HepG2 (cell line): ENCODE measurements at regions not wholly inside any gene's neighbourhood (a gene's known extent, or its start where the extent isn't known, plus 50 kb on each side); places are given as distances from the start of the nearest gene placed in this dataset.

Experiments
- ATAC-seq: fragments of 200-7000 bp; cut with Tn5 transposase; 3 replicates; pipeline ENCODE4 v1.9.1; 2020; ENCODE audit warnings: mild to moderate bottlenecking, moderate library complexity
- BruUV-seq: library from RNA; stranded (reverse); fragments of 400-500 nt; replicated peaks from 2 replicates; lab custom pipeline; 2021; lab: Mats Ljungman, UMichigan
- CTCF ChIA-PET: fragments of 300-600 bp; formaldehyde crosslinking; extraction: SDS; loops from one replicate; lab custom pipeline; 2021; ENCODE audit warnings: low total read pairs, inconsistent platforms, low intra/inter-chr PET ratio; lab: Yijun Ruan, JAX
- POLR2A ChIA-PET: fragments of 350-600 bp; sonication (Branson Sonifier 250); formaldehyde crosslinking; loops from one replicate; lab custom pipeline; 2020; ENCODE audit warnings: antibody characterized with exemption, inconsistent platforms; lab: Yijun Ruan, JAX
- DNase-seq: peaks from one replicate; pipeline ENCODE4 v3.0.0-alpha.2; 2015; ENCODE audit warnings: low spot score
- FAIRE-seq: peaks from 3 replicates; lab custom pipeline; 2011; peaks lifted over from hg19 to GRCh38; lab: Jason Lieb, UNC
- H2AFZ ChIP-seq: one replicate; pipeline ENCODE4 v1.6.1; 2011; ENCODE audit warnings: low read length, inconsistent platforms
- H3K27ac ChIP-seq: fragments of 300-600 bp; 3 replicates; pipeline ENCODE4 v1.8.0; 2011; ENCODE audit warnings: mixed run types, mild to moderate bottlenecking, mixed read lengths, low read length, inconsistent platforms; ENCODE audit not compliant: insufficient read depth; ENCODE audit errors: extremely low read length
- H3K27me3 ChIP-seq, 2 experiments: fragments of 200-600 bp in 1 of 2; 2 replicates in 1 of 2; 3 replicates in 1 of 2; pipeline versions ENCODE4 v1.6.0 to v1.8.0; 2011; ENCODE audit warnings: low read length in 2 of 2, mild to moderate bottlenecking in 2 of 2, moderate library complexity in 2 of 2, inconsistent platforms in 1 of 2; ENCODE audit not compliant: insufficient read depth in 2 of 2, control insufficient read depth in 1 of 2
- H3K36me3 ChIP-seq, 2 experiments: fragments of 200-600 bp in 1 of 2; replicated peaks in 1 of 2; 2 replicates in 1 of 2; 3 replicates in 1 of 2; pipeline versions ENCODE4 v1.5.1 to v1.8.0; 2011; ENCODE audit warnings: low read length in 2 of 2, inconsistent platforms in 1 of 2; ENCODE audit not compliant: insufficient read depth in 2 of 2, control insufficient read depth in 1 of 2
- H3K4me1 ChIP-seq: 2 replicates; pipeline ENCODE4 v1.5.1; 2012; ENCODE audit warnings: low read length, inconsistent platforms; ENCODE audit not compliant: insufficient read depth
- H3K4me2 ChIP-seq: 2 replicates; pipeline ENCODE4 v1.6.0; 2011; ENCODE audit warnings: low read depth, low read length, inconsistent platforms
- H3K4me3 ChIP-seq, 3 experiments: fragments of 200-600 bp in 1 of 3; sonication (generic), shearing (Covaris generic) in 1 of 3; replicated peaks in 1 of 3; 2 replicates each; pipeline ENCODE4 v1.5.1; 2011 to 2016; ENCODE audit warnings: low read length in 3 of 3, inconsistent platforms in 2 of 3, low read depth in 2 of 3, mild to moderate bottlenecking in 2 of 3, control low read depth in 1 of 3, mixed read lengths in 1 of 3; ENCODE audit not compliant: insufficient read depth in 1 of 3
- H3K79me2 ChIP-seq: one replicate; pipeline ENCODE4 v1.6.1; 2011; ENCODE audit warnings: low read length, inconsistent platforms; ENCODE audit not compliant: insufficient read depth
- H3K9ac ChIP-seq: 2 replicates; pipeline ENCODE4 v1.6.0; 2011; ENCODE audit warnings: mild to moderate bottlenecking, low read depth, low read length, inconsistent platforms; ENCODE audit not compliant: insufficient read depth
- H3K9me3 ChIP-seq: 2 replicates; pipeline ENCODE4 v1.5.1; 2012; ENCODE audit warnings: mild to moderate bottlenecking, low read length
- H4K20me1 ChIP-seq: 2 replicates; pipeline ENCODE4 v1.6.0; 2011; ENCODE audit warnings: inconsistent platforms, mild to moderate bottlenecking, low read length, moderate library complexity; ENCODE audit not compliant: insufficient read depth
- FOSL1 ChIP-seq: sonication (generic); formaldehyde crosslinking; IDR thresholded peaks from 2 replicates; pipeline ENCODE4 v1.9.0; 2021; ENCODE audit warnings: missing genetic modification reagents, borderline replicate concordance
- HMGXB4 ChIP-seq, 2 experiments: sonication (generic) in 1 of 2; formaldehyde crosslinking in 1 of 2; IDR thresholded peaks; 2 replicates each; pipeline versions ENCODE4 v1.4.0 to v1.6.1; 2018 to 2020; ENCODE audit warnings: missing genetic modification reagents in 2 of 2, borderline replicate concordance in 1 of 2, low read depth in 1 of 2, mild to moderate bottlenecking in 1 of 2, missing biosample characterization in 1 of 2
- LBX2 ChIP-seq: sonication (generic); formaldehyde crosslinking; IDR thresholded peaks from 2 replicates; pipeline ENCODE4 v1.5.0; 2020; ENCODE audit warnings: missing genetic modification reagents, mild to moderate bottlenecking, borderline replicate concordance
- MED8 ChIP-seq: sonication (generic); formaldehyde crosslinking; IDR thresholded peaks from 2 replicates; pipeline ENCODE4 v1.8.1; 2023; ENCODE audit warnings: mild to moderate bottlenecking, missing genetic modification reagents; ENCODE audit not compliant: insufficient replicate concordance
- RFXAP ChIP-seq: sonication (generic); formaldehyde crosslinking; IDR thresholded peaks from 2 replicates; pipeline ENCODE4 v1.4.0; 2020; ENCODE audit warnings: missing genetic modification reagents, borderline replicate concordance
- ZNF562 ChIP-seq: sonication (generic); formaldehyde crosslinking; IDR thresholded peaks from 2 replicates; pipeline ENCODE4 v1.8.0; 2022; ENCODE audit warnings: missing genetic modification reagents, borderline replicate concordance
- ZNF761 ChIP-seq: sonication (generic); formaldehyde crosslinking; conservative IDR thresholded peaks from 2 replicates; pipeline ENCODE4 v1.4.0; 2020; ENCODE audit warnings: mild to moderate bottlenecking, missing genetic modification reagents
- ZNF770 ChIP-seq: sonication (generic); formaldehyde crosslinking; IDR thresholded peaks from 2 replicates; pipeline ENCODE4 v1.5.0; 2020; ENCODE audit warnings: mild to moderate bottlenecking, missing genetic modification reagents
- ZNF790 ChIP-seq: sonication (generic); formaldehyde crosslinking; IDR thresholded peaks from 2 replicates; pipeline ENCODE4 v1.8.0; 2022; ENCODE audit warnings: missing genetic modification reagents, mild to moderate bottlenecking, borderline replicate concordance
- WGBS: methylation state at CpG from one replicate; pipeline ENCODE4 v1.1.6; 2017; ENCODE audit warnings: low lambda C conversion rate; 5-methylcytosine and 5-hydroxymethylcytosine counted together
- in situ Hi-C: cut with HindIII; loops from 2 replicates; pipeline ENCODE4 v1.10.0; 2017; ENCODE audit warnings: low pct_unique_long_range_greater_than_20kb; ENCODE audit not compliant: extremely low pct_ligation_motif_present
- intact Hi-C: fragments of 100-400 bp; cut with micrococcal nuclease; formaldehyde crosslinking; loops from one replicate; pipeline ENCODE4 v1.10.0; 2022; ENCODE audit not compliant: unreplicated experiment

- Histone ChIP-seq H3K27me3 (no peaks in the 10 kb centered on the region), H3K4me2 (no peak overlapping the region), H3K79me2 (no peaks in the 10 kb centered on the region), H3K9ac (no peak overlapping the region), H3K9me3 (peaks cover 30% of the 10 kb centered on the region)
- in situ Hi-C loops: no loop called here
- ATAC-seq: no peak
- TF ChIP-seq RFXAP (CRISPR knock-in tag) (no peak), ZNF761 (CRISPR knock-in tag) (no peak), HMGXB4 (CRISPR knock-in tag; IDR thresholded peaks at IDR 0.05; ENCODE audit: borderline replicate concordance in 1 of 2, low read depth in 1 of 2) (no peak), FOSL1 (CRISPR knock-in tag) (no peak), MED8 (CRISPR knock-in tag) (no peak), ZNF562 (CRISPR knock-in tag) (no peak), LBX2 (no peak), ZNF790 (no peak), ZNF770 (CRISPR knock-in tag) (no peak)
- TF ChIP-seq, all 625 proteins: peak for 0
- DNase-seq: no peak
- Histone ChIP-seq H2AFZ (no peak overlapping the region), H3K27ac (no peak overlapping the region), H4K20me1 (no peaks in the 10 kb centered on the region), H3K4me1 (0 out of 2 replicates have a peak, but pooled peaks cover under 1% of the 10 kb centered on the region), H3K36me3 (no peaks in the 10 kb centered on the region), H3K4me3 (no peak overlapping the region)
- intact Hi-C loops: no loop called here
- no TSS peak for BruUV-seq
- CTCF ChIA-PET: no interaction called here
- POLR2A ChIA-PET: no interaction called here
- FAIRE-seq: no peak
- 98% methylated on average over 6 of the region's 7 CpGs for WGBS
Observed at GRCh38 chr4:4729206-4729605, 130.3 kb upstream of the MSX1 start.
